K562 (cell line): ENCODE measurements at regions not wholly inside any gene's neighbourhood (a gene's known extent, or its start where the extent isn't known, plus 50 kb on each side); places are given as distances from the start of the nearest gene placed in this dataset.

ENCODE experiments used
- ATAC-seq: fragments of 200-7000 bp; cut with Tn5 transposase; 3 replicates; pipeline ENCODE4 v1.9.1; 2020; ENCODE audit warnings: moderate library complexity
- BruUV-seq: library from RNA; stranded (reverse); fragments of 400-500 nt; replicated peaks from 2 replicates; lab custom pipeline; 2021; lab: Mats Ljungman, UMichigan
- CTCF ChIA-PET: fragments of 300-600 bp; formaldehyde crosslinking; extraction: SDS; loops from one replicate; lab custom pipeline; 2021; ENCODE audit warnings: low intra/inter-chr PET ratio; lab: Yijun Ruan, JAX
- POLR2A ChIA-PET: fragments of 300-600, 350-650 bp; sonication (Branson Sonifier 250); formaldehyde crosslinking; extraction: SDS; loops from one replicate; lab custom pipeline; 2021; ENCODE audit warnings: antibody characterized with exemption, inconsistent platforms; lab: Yijun Ruan, JAX
- DNase-seq, 4 experiments: peaks; one replicate each; pipeline versions ENCODE4 v3.0.0 to v3.0.0-alpha.2; 2011 to 2018; ENCODE audit warnings: low spot score in 3 of 4, mixed read lengths in 3 of 4; ENCODE audit errors: extremely low read depth in 1 of 4
- FAIRE-seq: peaks from 2 replicates; lab custom pipeline; 2011; peaks lifted over from hg19 to GRCh38; lab: Jason Lieb, UNC
- H2AFZ ChIP-seq: 2 replicates; pipeline ENCODE4 v1.6.0; 2011; ENCODE audit warnings: low read depth, low read length, control low read depth, inconsistent platforms
- H3K27ac ChIP-seq: fragments of 200-600 bp; 3 replicates; pipeline ENCODE4 v1.8.0; 2011; ENCODE audit warnings: low read depth, mild to moderate bottlenecking, control low read depth, inconsistent platforms, low read length, moderate library complexity, mixed read lengths; ENCODE audit errors: extremely low read depth
- H3K27me3 ChIP-seq, 2 experiments: fragments of 300-600 bp in 1 of 2; 2 replicates in 1 of 2; 3 replicates in 1 of 2; pipeline versions ENCODE4 v1.6.0 to v1.8.0; 2011; ENCODE audit warnings: inconsistent platforms in 2 of 2, low read length in 2 of 2, mild to moderate bottlenecking in 1 of 2, mixed read lengths in 1 of 2, moderate library complexity in 1 of 2; ENCODE audit not compliant: control insufficient read depth in 2 of 2, insufficient read depth in 2 of 2
- H3K36me3 ChIP-seq: fragments of 300-600 bp; 3 replicates; pipeline ENCODE4 v1.8.0; 2011; ENCODE audit warnings: mild to moderate bottlenecking, low read length, inconsistent platforms; ENCODE audit not compliant: control insufficient read depth, insufficient read depth
- H3K4me1 ChIP-seq, 2 experiments: fragments of 200-600 bp in 1 of 2; replicated peaks in 1 of 2; 2 replicates in 1 of 2; 3 replicates in 1 of 2; pipeline versions ENCODE4 v1.5.1 to v1.8.0; 2011; ENCODE audit warnings: inconsistent platforms in 2 of 2, low read length in 2 of 2, mild to moderate bottlenecking in 1 of 2, mixed read lengths in 1 of 2, moderate library complexity in 1 of 2; ENCODE audit not compliant: control insufficient read depth in 2 of 2, insufficient read depth in 2 of 2
- H3K4me2 ChIP-seq: 2 replicates; pipeline ENCODE4 v1.6.1; 2011; ENCODE audit warnings: low read length, control low read depth, inconsistent platforms, mixed read lengths; ENCODE audit not compliant: insufficient read depth
- H3K4me3 ChIP-seq: fragments of 200-600 bp; sonication (generic), shearing (Covaris generic); 2 replicates; pipeline ENCODE4 v1.5.1; 2016; ENCODE audit warnings: control low read depth, inconsistent platforms
- H3K79me2 ChIP-seq: fragments of 200-600 bp; 3 replicates; pipeline ENCODE4 v1.8.0; 2011; ENCODE audit warnings: low read length, inconsistent platforms; ENCODE audit not compliant: control insufficient read depth, insufficient read depth
- H3K9ac ChIP-seq, 2 experiments: 2 replicates each; pipeline versions ENCODE4 v1.6.0 to v1.6.1; 2011; ENCODE audit warnings: low read depth in 2 of 2, low read length in 2 of 2, control low read depth in 1 of 2, inconsistent platforms in 1 of 2, mild to moderate bottlenecking in 1 of 2, mixed read lengths in 1 of 2; ENCODE audit not compliant: insufficient read depth in 1 of 2
- H3K9me1 ChIP-seq: one replicate; pipeline ENCODE4 v1.6.0; 2011; ENCODE audit warnings: inconsistent platforms, mild to moderate bottlenecking, low read length, moderate library complexity; ENCODE audit not compliant: control insufficient read depth, insufficient read depth
- H3K9me3 ChIP-seq: replicated peaks from 2 replicates; pipeline ENCODE4 v1.5.1; 2011; ENCODE audit warnings: low read depth, low read length, inconsistent platforms; ENCODE audit not compliant: control insufficient read depth, insufficient read depth
- H4K20me1 ChIP-seq: replicated peaks from 2 replicates; pipeline ENCODE4 v1.6.1; 2011; ENCODE audit warnings: low read length, inconsistent platforms, mixed read lengths; ENCODE audit not compliant: control insufficient read depth, insufficient read depth
- ZBTB40 ChIP-seq, 2 experiments: fragments of 450-650 bp in 1 of 2; sonication (generic) in 1 of 2; formaldehyde crosslinking in 1 of 2; IDR thresholded peaks; 2 replicates each; pipeline versions ENCODE4 v1.7.1 to v1.9.0; 2016 to 2022; ENCODE audit warnings: inconsistent platforms in 1 of 2, mild to moderate bottlenecking in 1 of 2, missing genetic modification reagents in 1 of 2
- WGBS: fragments of 100-300 bp; shearing (Covaris generic); methylation state at CpG from one replicate; pipeline ENCODE4 v1.1.6; 2016; ENCODE audit warnings: low coverage, mixed read lengths; ENCODE audit not compliant: insufficient coverage; ENCODE audit errors: missing lambda C conversion rate; 5-methylcytosine and 5-hydroxymethylcytosine counted together
- in situ Hi-C: fragments of 300-500 bp; cut with MboI; formaldehyde crosslinking; loops from 4 replicates; pipeline ENCODE4 v1.15.0; 2018; ENCODE audit warnings: inconsistent platforms, mixed read lengths
- intact Hi-C: fragments of 100-400 bp; cut with micrococcal nuclease; formaldehyde crosslinking; loops from 2 replicates; pipeline ENCODE4 v1.14.2; 2022
- TF ChIP-seq, protein P1 (sequence below): sonication (generic); formaldehyde crosslinking; IDR thresholded peaks from 2 replicates; pipeline ENCODE4 v1.8.0; 2022; ENCODE audit warnings: mild to moderate bottlenecking, missing genetic modification reagents

DNA sequence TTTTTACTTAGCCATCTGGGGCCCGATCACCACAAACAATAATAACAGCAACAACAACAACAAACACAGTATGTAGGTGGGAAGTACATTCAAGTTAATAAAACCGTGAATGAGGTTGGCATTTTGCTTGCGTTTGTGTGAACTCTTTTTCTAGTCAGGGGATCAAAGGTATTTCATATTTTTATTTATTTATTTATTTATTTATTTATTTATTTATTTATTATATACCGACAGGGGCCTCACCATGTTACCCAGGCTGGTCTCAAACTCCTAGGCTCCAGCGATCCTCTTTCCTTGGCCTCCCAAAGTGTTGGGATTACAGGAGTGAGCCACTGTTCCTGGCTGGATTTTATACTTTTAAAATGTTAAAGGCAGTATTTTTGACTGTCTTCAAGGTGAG, 325.4 kb downstream of the RAPGEF2 start:
- H3K27me3 ChIP-seq: peaks cover 2 to 6% of the 10 kb centered on the region in 2 experiments; a peak in 2 of 5 replicates
- peaks cover 0 to 4% of the 10 kb centered on the region in 2 experiments; a peak in 1 of 5 replicates for H3K4me1 ChIP-seq
- H3K36me3 ChIP-seq: no peaks in the 10 kb centered on the region
- CTCF ChIA-PET: no interaction called here
- H3K4me2 ChIP-seq: no peak overlapping the region
- ATAC-seq (no peak), DNase-seq (no peak), FAIRE-seq (no peak)
- H3K9me1 ChIP-seq: no peaks in the 10 kb centered on the region
- no peak overlapping the region for H3K9ac ChIP-seq
- WGBS: 25% methylated on average over 4 of the region's 5 CpGs
- no TSS peak for BruUV-seq
- in situ Hi-C loops (loop anchor here (25.0 kb wide), 2 partner anchors 691 to 1166 kb away; no protein-coding TSS in a partner anchor), intact Hi-C loops (no loop called here)
- H3K79me2 ChIP-seq: no peaks in the 10 kb centered on the region
- no peak overlapping the region for H3K4me3 ChIP-seq
- no peaks in the 10 kb centered on the region for H3K9me3 ChIP-seq
- no peak overlapping the region for H2AFZ ChIP-seq
- no peaks in the 10 kb centered on the region for H4K20me1 ChIP-seq
- H3K27ac ChIP-seq: no peak overlapping the region
- TF ChIP-seq, protein P1, sequence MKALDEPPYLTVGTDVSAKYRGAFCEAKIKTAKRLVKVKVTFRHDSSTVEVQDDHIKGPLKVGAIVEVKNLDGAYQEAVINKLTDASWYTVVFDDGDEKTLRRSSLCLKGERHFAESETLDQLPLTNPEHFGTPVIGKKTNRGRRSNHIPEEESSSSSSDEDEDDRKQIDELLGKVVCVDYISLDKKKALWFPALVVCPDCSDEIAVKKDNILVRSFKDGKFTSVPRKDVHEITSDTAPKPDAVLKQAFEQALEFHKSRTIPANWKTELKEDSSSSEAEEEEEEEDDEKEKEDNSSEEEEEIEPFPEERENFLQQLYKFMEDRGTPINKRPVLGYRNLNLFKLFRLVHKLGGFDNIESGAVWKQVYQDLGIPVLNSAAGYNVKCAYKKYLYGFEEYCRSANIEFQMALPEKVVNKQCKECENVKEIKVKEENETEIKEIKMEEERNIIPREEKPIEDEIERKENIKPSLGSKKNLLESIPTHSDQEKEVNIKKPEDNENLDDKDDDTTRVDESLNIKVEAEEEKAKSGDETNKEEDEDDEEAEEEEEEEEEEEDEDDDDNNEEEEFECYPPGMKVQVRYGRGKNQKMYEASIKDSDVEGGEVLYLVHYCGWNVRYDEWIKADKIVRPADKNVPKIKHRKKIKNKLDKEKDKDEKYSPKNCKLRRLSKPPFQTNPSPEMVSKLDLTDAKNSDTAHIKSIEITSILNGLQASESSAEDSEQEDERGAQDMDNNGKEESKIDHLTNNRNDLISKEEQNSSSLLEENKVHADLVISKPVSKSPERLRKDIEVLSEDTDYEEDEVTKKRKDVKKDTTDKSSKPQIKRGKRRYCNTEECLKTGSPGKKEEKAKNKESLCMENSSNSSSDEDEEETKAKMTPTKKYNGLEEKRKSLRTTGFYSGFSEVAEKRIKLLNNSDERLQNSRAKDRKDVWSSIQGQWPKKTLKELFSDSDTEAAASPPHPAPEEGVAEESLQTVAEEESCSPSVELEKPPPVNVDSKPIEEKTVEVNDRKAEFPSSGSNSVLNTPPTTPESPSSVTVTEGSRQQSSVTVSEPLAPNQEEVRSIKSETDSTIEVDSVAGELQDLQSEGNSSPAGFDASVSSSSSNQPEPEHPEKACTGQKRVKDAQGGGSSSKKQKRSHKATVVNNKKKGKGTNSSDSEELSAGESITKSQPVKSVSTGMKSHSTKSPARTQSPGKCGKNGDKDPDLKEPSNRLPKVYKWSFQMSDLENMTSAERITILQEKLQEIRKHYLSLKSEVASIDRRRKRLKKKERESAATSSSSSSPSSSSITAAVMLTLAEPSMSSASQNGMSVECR (CRISPR knock-in tag): no peak
- TF ChIP-seq ZBTB40 (IDR thresholded peaks at IDR 0.05) (no peak), ZBTB40 (CRISPR knock-in tag; IDR thresholded peaks at IDR 0.05) (no peak)
- POLR2A ChIA-PET: no interaction called here
